ENCODE measurements at regions not wholly inside any gene's neighbourhood (a gene's known extent, or its start where the extent isn't known, plus 50 kb on each side); places are given as distances from the start of the nearest gene placed in this dataset.
"Not testable (repeated sequence)": the region's sequence is repeated elsewhere in the genome, so short reads cannot be mapped to it uniquely, and the experiment has no call there.

GRCh38 chr16:13829697-13830299 lies 90.2 kb upstream of the ERCC4 start:
- no peak for DNase-seq

GRCh38 chr16:13833515-13833914 lies 86.4 kb upstream of the ERCC4 start:
- DNase-seq: no peak

- no peak for DNase-seq
Observed at GRCh38 chr16:13835387-13835786, 84.6 kb upstream of the ERCC4 start.

DNA sequence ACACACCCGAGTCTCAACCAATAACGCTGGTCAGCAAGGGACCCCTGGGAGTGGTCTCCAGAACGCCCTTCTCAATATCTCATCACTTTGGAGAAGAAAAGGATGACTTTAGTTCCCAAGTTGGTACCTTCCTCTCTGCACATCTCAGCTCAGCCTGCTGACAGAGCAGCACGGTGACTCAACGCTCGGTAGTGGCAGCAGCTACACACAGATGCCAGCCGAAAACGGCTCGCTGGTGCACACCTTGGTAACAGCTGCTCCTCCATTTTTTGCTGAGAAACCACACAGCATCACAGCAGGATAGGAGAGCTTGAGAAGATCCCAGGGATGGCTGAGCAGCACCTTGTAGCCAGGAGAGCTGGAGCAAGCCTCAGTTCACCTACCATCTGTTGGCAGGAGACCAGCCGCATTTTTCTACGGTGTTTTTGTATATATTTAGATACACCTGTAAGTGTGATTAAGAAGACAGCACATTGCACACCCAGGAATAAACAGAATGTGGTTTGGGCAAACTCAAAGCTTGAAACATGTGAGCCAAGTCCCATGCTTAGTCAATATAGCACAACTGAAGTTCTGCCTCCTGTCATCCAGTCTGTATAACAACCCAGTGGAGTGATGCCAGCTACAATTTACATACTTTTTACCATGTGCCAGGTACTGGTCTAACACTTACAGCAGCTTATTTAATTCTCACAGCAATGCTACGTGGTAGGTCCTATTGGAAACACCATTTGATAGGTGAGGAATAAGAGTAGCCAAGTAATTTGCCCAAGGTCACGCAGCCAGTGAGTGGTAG lies 83.8 kb upstream of the ERCC4 start:
- DNase-seq: no peak

- DNase-seq: no peak
Observed at GRCh38 chr16:13838401-13839190, 81.4 kb upstream of the ERCC4 start.

- DNase-seq: no peak
Observed at GRCh38 chr16:13839577-13839976, 80.4 kb upstream of the ERCC4 start.

- DNase-seq: no peak
Observed at GRCh38 chr16:13845232-13845631, 74.7 kb upstream of the ERCC4 start.

GRCh38 chr16:13848795-13849194 lies 71.2 kb upstream of the ERCC4 start:
- DNase-seq: no peak

DNA sequence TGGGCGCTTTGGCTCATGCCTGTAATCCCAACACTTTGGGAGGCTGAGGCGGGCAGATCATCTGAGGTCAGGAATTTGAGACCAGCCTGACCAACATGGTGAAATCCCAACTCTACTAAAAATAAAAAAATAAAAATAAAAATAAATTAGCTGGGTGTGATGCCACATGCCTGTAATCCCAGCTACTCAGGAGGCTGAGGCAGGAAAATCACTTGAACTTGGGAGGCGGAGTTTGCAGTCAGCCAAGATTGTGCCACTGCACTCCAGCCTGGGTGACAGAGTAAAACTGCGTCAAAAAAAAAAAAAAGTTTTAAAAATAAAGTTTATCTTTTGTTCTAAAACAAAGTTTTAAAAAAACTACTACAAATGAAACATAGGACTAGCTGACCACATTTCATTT lies 69.8 kb upstream of the ERCC4 start:
- DNase-seq: not testable (repeated sequence)

GRCh38 chr16:13852827-13853226 lies 67.1 kb upstream of the ERCC4 start:
- no peak for DNase-seq

GRCh38 chr16:13856398-13856797 lies 63.6 kb upstream of the ERCC4 start:
- DNase-seq: no peak

- DNase-seq: no peak
Observed at GRCh38 chr16:13856811-13857511, 63.0 kb upstream of the ERCC4 start.

- no peak for DNase-seq
Observed at GRCh38 chr16:13858873-13859580, 60.9 kb upstream of the ERCC4 start.

DNA sequence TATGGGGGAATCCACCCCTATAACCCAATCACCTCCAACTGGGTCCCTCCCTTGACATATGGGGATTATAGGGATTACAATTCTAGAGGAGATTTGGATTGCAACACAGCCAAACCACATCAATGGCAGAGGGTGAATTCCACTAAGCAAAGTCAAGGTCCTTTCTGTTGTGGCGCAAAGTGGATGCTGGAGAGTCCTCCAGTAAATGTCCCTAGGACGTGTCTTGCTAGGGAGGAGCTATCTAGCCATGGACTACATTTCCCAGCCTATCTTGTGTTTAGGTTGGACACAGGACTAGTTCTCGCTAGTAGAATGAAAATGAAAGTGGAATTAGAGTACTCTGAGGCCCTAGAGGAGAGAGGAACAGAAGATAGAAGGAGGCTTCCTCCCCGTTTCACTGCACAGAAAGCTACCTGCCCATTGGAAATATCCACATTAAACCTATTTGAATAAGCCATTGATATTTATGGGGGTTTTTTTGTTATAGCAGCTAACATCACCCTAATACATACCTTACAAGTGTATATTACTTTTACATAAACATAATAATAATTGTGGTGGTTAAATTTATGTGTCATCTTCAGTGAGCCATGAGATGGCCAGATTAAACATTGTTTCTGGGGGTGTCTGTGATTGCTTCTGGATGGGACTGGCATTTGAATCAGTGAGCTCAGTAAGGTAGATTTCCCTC lies 56.7 kb upstream of the ERCC4 start:
- DNase-seq: no peak

- DNase-seq: no peak
Observed at GRCh38 chr16:13864689-13865088, 55.3 kb upstream of the ERCC4 start.

DNA sequence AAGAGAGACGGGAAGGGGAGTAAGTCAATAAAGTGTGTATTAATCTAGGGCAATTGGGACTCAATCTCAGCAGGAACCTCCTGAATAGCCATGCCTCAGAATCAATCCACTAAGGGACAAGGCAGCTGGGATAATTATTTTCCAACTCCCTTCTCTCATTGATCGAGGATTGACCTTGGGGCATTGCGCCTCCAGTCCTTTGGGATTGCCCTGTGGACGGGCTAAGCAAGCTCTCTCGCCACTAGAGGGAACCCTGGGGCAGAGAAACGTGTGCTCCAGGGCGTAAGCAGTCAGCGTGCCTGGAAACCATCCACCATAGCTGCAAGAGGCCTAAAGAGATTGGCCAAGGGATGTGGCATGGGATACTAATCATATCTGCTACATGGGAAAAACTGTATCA lies 53.9 kb upstream of the ERCC4 start:
- DNase-seq: peak; percentile 63 to 66
